OCI-LY3 (cell line): ENCODE measurements at regions not wholly inside any gene's neighbourhood (a gene's known extent, or its start where the extent isn't known, plus 50 kb on each side); places are given as distances from the start of the nearest gene placed in this dataset.

Experiments
- EZH2phosphoT487 ChIP-seq: fragments of 200-600 bp; shearing (Covaris generic); IDR thresholded peaks from 2 replicates; pipeline ENCODE4 v1.6.1; 2018; ENCODE audit warnings: antibody characterized with exemption, mixed run types, low read depth
- TF ChIP-seq, protein P1 (sequence below): fragments of 200-600, 300-600 bp; sonication (generic); IDR thresholded peaks from 2 replicates; pipeline ENCODE4 v1.5.1; 2014; ENCODE audit warnings: antibody characterized with exemption, low read length, low read depth

DNA sequence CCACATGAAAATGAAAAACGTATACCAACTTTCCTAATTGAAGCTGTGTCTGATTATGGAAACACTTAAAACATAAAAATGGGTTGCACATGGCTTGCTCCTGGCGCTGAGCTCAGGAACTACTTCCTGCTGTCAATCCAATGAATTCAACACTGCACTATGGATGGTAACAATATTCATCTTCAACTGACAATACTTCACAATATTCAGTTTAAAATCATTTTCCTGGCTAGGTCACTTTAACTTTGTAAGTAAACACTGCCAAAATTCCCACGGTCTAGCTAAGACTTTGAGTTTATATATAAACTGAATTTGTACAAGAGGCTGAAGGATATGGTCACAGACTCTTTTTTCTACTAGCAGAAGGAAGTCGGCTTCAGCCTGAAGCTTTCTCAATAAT lies 556.9 kb downstream of the TNS3 start:
- TF ChIP-seq, protein P1, sequence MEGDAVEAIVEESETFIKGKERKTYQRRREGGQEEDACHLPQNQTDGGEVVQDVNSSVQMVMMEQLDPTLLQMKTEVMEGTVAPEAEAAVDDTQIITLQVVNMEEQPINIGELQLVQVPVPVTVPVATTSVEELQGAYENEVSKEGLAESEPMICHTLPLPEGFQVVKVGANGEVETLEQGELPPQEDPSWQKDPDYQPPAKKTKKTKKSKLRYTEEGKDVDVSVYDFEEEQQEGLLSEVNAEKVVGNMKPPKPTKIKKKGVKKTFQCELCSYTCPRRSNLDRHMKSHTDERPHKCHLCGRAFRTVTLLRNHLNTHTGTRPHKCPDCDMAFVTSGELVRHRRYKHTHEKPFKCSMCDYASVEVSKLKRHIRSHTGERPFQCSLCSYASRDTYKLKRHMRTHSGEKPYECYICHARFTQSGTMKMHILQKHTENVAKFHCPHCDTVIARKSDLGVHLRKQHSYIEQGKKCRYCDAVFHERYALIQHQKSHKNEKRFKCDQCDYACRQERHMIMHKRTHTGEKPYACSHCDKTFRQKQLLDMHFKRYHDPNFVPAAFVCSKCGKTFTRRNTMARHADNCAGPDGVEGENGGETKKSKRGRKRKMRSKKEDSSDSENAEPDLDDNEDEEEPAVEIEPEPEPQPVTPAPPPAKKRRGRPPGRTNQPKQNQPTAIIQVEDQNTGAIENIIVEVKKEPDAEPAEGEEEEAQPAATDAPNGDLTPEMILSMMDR = no peak
- TF ChIP-seq EZH2phosphoT487 = no peak
